AG10803 (cell line): ENCODE measurements at regions not wholly inside any gene's neighbourhood (a gene's known extent, or its start where the extent isn't known, plus 50 kb on each side); places are given as distances from the start of the nearest gene placed in this dataset.
"Not testable (repeated sequence)": the region's sequence is repeated elsewhere in the genome, so short reads cannot be mapped to it uniquely, and the experiment has no call there.

Experiments used
- DNase-seq: peaks from one replicate; pipeline ENCODE4 v3.0.0; 2010; ENCODE audit warnings: low read depth
- H3K4me3 ChIP-seq: 2 replicates; pipeline ENCODE4 v1.5.1; 2011; ENCODE audit warnings: mild to moderate bottlenecking, low read length, control low read depth
- CTCF ChIP-seq: conservative IDR thresholded peaks from 2 replicates; pipeline ENCODE4 v1.5.1; 2011; ENCODE audit warnings: mild to moderate bottlenecking, low read length, control low read depth, inconsistent platforms

GRCh38 chr17:14428648-14429029, 127.8 kb downstream of the HS3ST3B1 start:
- DNase-seq, result no peak

GRCh38 chr17:14427900-14428647, 127.2 kb downstream of the HS3ST3B1 start:
- DNase-seq, result no peak
- no peak overlapping the region for H3K4me3 ChIP-seq
- TF ChIP-seq CTCF, result no peak

More at GRCh38 chr17:14428648-14429029, 127.8 kb downstream of the HS3ST3B1 start:
- no peak for TF ChIP-seq CTCF
- no peak overlapping the region for H3K4me3 ChIP-seq

- not testable (repeated sequence) for H3K4me3 ChIP-seq
These were observed 122.3 kb downstream of the HS3ST3B1 start for GRCh38 chr17:14423156-14423555.

GRCh38 chr17:14417336-14417735, 116.5 kb downstream of the HS3ST3B1 start:
- DNase-seq, result no peak
- no peak overlapping the region for H3K4me3 ChIP-seq
- no peak for TF ChIP-seq CTCF

More at GRCh38 chr17:14423156-14423555, 122.3 kb downstream of the HS3ST3B1 start:
- DNase-seq, result not testable (repeated sequence)

- TF ChIP-seq CTCF, result no peak
- no peak overlapping the region for H3K4me3 ChIP-seq
- DNase-seq, result no peak
These were observed 108.4 kb downstream of the HS3ST3B1 start for GRCh38 chr17:14409292-14409691.

- DNase-seq, result no peak
- no peak for TF ChIP-seq CTCF
These were observed 106.7 kb downstream of the HS3ST3B1 start for GRCh38 chr17:14407541-14407940.

GRCh38 chr17:14405189-14405588, 104.3 kb downstream of the HS3ST3B1 start:
- H3K4me3 ChIP-seq, result no peak overlapping the region
- no peak for TF ChIP-seq CTCF
- DNase-seq, result no peak

More at GRCh38 chr17:14407541-14407940, 106.7 kb downstream of the HS3ST3B1 start:
- H3K4me3 ChIP-seq, result no peak overlapping the region
